Calu3 (cell line): ENCODE measurements at regions not wholly inside any gene's neighbourhood (a gene's known extent, or its start where the extent isn't known, plus 50 kb on each side); places are given as distances from the start of the nearest gene placed in this dataset.

Experiments
- BruUV-seq: library from RNA; stranded (reverse); fragments of 400-500 nt; replicated peaks from 2 replicates; lab custom pipeline; 2021; lab: Mats Ljungman, UMichigan
- CTCF ChIA-PET: fragments of 300-600 bp; sonication (Branson Sonifier 250); formaldehyde crosslinking; loops from one replicate; lab custom pipeline; 2022; ENCODE audit warnings: antibody characterized with exemption; lab: Charles Lee
- DNase-seq: peaks from one replicate; pipeline ENCODE4 v3.0.0; 2022
- H3K27ac Mint-ChIP-seq: one replicate; pipeline ENCODE4 v1.8.0; 2022; ENCODE audit warnings: mixed read lengths; ENCODE audit not compliant: unreplicated experiment
- H3K27me3 Mint-ChIP-seq: one replicate; pipeline ENCODE4 v1.8.0; 2022; ENCODE audit warnings: mixed read lengths; ENCODE audit not compliant: unreplicated experiment
- H3K36me3 Mint-ChIP-seq: one replicate; pipeline ENCODE4 v1.8.0; 2022; ENCODE audit warnings: mild to moderate bottlenecking, moderate library complexity, mixed read lengths; ENCODE audit not compliant: insufficient read depth, unreplicated experiment
- H3K4me1 Mint-ChIP-seq: one replicate; pipeline ENCODE4 v1.8.0; 2022; ENCODE audit warnings: mild to moderate bottlenecking, low read depth, mixed read lengths; ENCODE audit not compliant: unreplicated experiment
- H3K4me3 Mint-ChIP-seq: one replicate; pipeline ENCODE4 v1.8.0; 2022; ENCODE audit warnings: mild to moderate bottlenecking, low read depth, moderate library complexity, mixed read lengths; ENCODE audit not compliant: unreplicated experiment
- H3K9me3 Mint-ChIP-seq: one replicate; pipeline ENCODE4 v1.8.0; 2022; ENCODE audit warnings: low read depth, mixed read lengths; ENCODE audit not compliant: unreplicated experiment
- intact Hi-C: fragments of 100-400 bp; cut with micrococcal nuclease; formaldehyde crosslinking; loops from one replicate; pipeline ENCODE4 v1.10.0; 2022; ENCODE audit not compliant: unreplicated experiment
- TF ChIP-seq, protein P1 (sequence below): fragments of 200-600 bp; IDR thresholded peaks from one replicate; pipeline ENCODE4 v1.8.0; 2022; ENCODE audit warnings: antibody characterized with exemption; ENCODE audit not compliant: unreplicated experiment

DNA sequence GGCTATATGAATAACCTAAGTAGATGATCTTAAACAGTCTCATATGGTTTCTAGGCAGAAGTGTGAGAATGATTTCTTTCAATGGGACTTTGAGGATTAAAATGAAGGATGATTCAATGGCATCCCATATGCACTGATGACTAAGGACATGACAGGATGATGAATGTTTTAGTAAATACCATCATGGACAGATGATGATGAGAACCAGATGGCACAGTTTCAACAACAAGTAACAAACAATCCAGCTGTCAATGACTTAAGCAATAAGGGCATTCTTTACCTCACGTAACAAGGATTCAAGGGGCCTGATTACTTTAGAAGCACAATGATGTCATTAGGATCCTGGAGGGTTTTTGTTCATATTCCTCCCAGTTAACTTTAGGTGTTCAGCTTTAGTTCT lies 2678.4 kb downstream of the PCDH9 start:
- intact Hi-C loops = no loop called here
- Mint-ChIP-seq H3K27ac (no peak overlapping the region), H3K36me3 (no peaks in the 10 kb centered on the region), H3K4me3 (no peak overlapping the region), H3K9me3 (no peaks in the 10 kb centered on the region), H3K4me1 (no peaks in the 10 kb centered on the region), H3K27me3 (no peaks in the 10 kb centered on the region)
- TF ChIP-seq, protein P1, sequence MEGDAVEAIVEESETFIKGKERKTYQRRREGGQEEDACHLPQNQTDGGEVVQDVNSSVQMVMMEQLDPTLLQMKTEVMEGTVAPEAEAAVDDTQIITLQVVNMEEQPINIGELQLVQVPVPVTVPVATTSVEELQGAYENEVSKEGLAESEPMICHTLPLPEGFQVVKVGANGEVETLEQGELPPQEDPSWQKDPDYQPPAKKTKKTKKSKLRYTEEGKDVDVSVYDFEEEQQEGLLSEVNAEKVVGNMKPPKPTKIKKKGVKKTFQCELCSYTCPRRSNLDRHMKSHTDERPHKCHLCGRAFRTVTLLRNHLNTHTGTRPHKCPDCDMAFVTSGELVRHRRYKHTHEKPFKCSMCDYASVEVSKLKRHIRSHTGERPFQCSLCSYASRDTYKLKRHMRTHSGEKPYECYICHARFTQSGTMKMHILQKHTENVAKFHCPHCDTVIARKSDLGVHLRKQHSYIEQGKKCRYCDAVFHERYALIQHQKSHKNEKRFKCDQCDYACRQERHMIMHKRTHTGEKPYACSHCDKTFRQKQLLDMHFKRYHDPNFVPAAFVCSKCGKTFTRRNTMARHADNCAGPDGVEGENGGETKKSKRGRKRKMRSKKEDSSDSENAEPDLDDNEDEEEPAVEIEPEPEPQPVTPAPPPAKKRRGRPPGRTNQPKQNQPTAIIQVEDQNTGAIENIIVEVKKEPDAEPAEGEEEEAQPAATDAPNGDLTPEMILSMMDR = no peak
- BruUV-seq = no TSS peak
- CTCF ChIA-PET = interaction anchor here (0.5 kb wide), 1 partner anchor 1176 kb away, joined by 4 read pairs; no protein-coding TSS in a partner anchor
- no peak for DNase-seq

DNA sequence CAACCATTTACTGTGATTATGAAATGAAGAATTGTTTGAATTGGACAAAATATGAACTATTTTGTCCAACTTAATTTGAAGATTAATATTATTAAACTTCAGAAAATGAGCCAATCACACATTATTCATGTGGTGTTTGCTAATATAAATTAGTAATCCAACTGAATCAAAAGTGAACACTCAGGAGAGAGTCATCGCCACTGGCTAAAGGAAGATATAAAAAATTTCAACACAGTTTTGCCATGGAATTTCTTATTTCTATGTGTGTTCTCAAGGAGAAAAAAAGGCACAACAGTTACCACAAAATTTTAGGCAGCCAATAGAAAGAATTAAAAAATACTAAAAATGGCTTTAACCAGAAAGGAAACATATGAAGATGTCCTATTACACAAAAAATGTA lies 2683.8 kb downstream of the PCDH9 start:
- intact Hi-C loops = no loop called here
- H3K27me3 Mint-ChIP-seq = no peaks in the 10 kb centered on the region
- TF ChIP-seq, protein P1 = no peak
- no peaks in the 10 kb centered on the region for H3K4me1 Mint-ChIP-seq
- no peak overlapping the region for H3K27ac Mint-ChIP-seq
- CTCF ChIA-PET = no interaction called here
- BruUV-seq = no TSS peak
- no peak overlapping the region for H3K4me3 Mint-ChIP-seq
- no peak for DNase-seq
- peaks cover 6% of the 10 kb centered on the region for H3K9me3 Mint-ChIP-seq
- H3K36me3 Mint-ChIP-seq = no peaks in the 10 kb centered on the region

DNA sequence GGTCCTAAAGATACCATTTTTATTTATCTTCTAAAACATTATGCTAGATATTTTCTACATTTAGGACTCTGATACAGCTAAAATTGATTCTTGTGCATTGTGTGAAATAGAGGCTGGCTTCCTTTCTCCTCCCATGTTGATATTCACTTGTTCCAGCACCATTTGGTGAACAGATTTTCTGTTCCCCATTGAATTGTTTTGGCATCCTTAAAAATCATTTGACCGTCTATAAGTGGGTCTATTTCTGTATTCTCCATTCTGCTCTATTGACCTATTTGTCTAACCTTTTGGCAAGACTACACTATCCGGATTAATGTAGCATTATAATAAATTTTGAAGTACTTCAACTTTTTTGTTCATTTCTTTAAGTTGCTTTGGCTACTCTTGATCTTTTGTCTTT lies 2689.2 kb downstream of the PCDH9 start:
- CTCF ChIA-PET = no interaction called here
- no peaks in the 10 kb centered on the region for H3K4me1 Mint-ChIP-seq
- no peak for DNase-seq
- H3K36me3 Mint-ChIP-seq = no peaks in the 10 kb centered on the region
- intact Hi-C loops = no loop called here
- H3K27ac Mint-ChIP-seq = no peak overlapping the region
- no peak overlapping the region for H3K4me3 Mint-ChIP-seq
- no TSS peak for BruUV-seq
- peaks cover 6% of the 10 kb centered on the region for H3K9me3 Mint-ChIP-seq
- H3K27me3 Mint-ChIP-seq = no peaks in the 10 kb centered on the region
- TF ChIP-seq, protein P1 = no peak

DNA sequence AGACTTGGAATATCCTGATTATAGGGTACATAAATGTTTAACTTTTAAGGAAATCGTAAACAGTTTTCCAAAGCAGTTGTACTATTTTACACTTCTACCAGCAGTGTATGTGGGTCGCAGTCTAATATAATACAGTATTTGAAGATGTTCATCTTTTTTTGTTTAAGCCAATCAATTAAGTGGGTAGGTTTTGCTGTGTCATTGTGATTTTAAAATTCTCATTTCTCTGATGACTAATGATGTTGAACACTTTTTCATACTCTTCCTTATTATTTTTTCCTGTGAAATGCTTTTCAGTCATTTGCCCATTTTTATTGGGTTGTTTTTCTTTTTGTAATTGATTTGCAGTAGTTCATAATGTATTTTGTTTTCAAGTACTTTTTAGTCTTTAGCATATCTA lies 2689.7 kb downstream of the PCDH9 start:
- TF ChIP-seq, protein P1 = no peak
- Mint-ChIP-seq H3K9me3 (peaks cover 6% of the 10 kb centered on the region), H3K36me3 (no peaks in the 10 kb centered on the region), H3K27me3 (no peaks in the 10 kb centered on the region), H3K27ac (no peak overlapping the region), H3K4me3 (no peak overlapping the region), H3K4me1 (no peaks in the 10 kb centered on the region)
- intact Hi-C loops = no loop called here
- no TSS peak for BruUV-seq
- CTCF ChIA-PET = no interaction called here
- DNase-seq = no peak
